ENCODE measurements at regions not wholly inside any gene's neighbourhood (a gene's known extent, or its start where the extent isn't known, plus 50 kb on each side); places are given as distances from the start of the nearest gene placed in this dataset.

GRCh38 chr4:97498875-97499274 is 644.4 kb downstream of the STPG2 start:
- TF ChIP-seq EZH2phosphoT487 (IDR thresholded peaks at IDR 0.05; ENCODE audit: borderline replicate concordance) (no peak), CTCF (conservative IDR thresholded peaks at IDR 0.05; ENCODE audit: low read length) (no peak)
